A673 (cell line): ENCODE measurements at regions not wholly inside any gene's neighbourhood (a gene's known extent, or its start where the extent isn't known, plus 50 kb on each side); places are given as distances from the start of the nearest gene placed in this dataset.

Experiments
- BruUV-seq: library from RNA; stranded (reverse); fragments of 400-500 nt; replicated peaks from 2 replicates; lab custom pipeline; 2021; lab: Mats Ljungman, UMichigan
- CTCF ChIA-PET: fragments of 300-600 bp; sonication (Branson Sonifier 250); formaldehyde crosslinking; loops from one replicate; lab custom pipeline; 2022; ENCODE audit warnings: antibody characterized with exemption; lab: Charles Lee
- POLR2A ChIA-PET: fragments of 300-600 bp; sonication (Branson Sonifier 250); formaldehyde crosslinking; loops from one replicate; lab custom pipeline; 2022; ENCODE audit warnings: antibody characterized with exemption; ENCODE audit not compliant: low non-redundant PET; lab: Charles Lee
- DNase-seq: peaks from one replicate; pipeline ENCODE4 v3.0.0-alpha.2; 2015; ENCODE audit warnings: low spot score
- H3K27ac ChIP-seq: fragments of 200-600 bp; sonication (generic); 2 replicates; pipeline ENCODE4 v1.5.1; 2016; ENCODE audit warnings: mixed run types, low read depth, mild to moderate bottlenecking, mixed read lengths, antibody characterized with exemption, low read length; ENCODE audit not compliant: poor library complexity, severe bottlenecking
- H3K27me3 ChIP-seq: fragments of 200-600 bp; sonication (generic); replicated peaks from 2 replicates; pipeline ENCODE4 v1.6.1; 2017; ENCODE audit warnings: mixed run types, low read depth, mild to moderate bottlenecking, mixed read lengths, antibody characterized with exemption, low read length; ENCODE audit not compliant: insufficient read depth, poor library complexity
- H3K36me3 ChIP-seq: fragments of 200-600 bp; sonication (generic); 2 replicates; pipeline ENCODE4 v1.6.1; 2016; ENCODE audit warnings: mixed run types, mild to moderate bottlenecking, mixed read lengths, antibody characterized with exemption, low read length; ENCODE audit not compliant: insufficient read depth, poor library complexity, severe bottlenecking
- H3K4me1 ChIP-seq: fragments of 200-600 bp; sonication (generic); 2 replicates; pipeline ENCODE4 v1.6.1; 2017; ENCODE audit warnings: mixed run types, mild to moderate bottlenecking, mixed read lengths, antibody characterized with exemption, low read length; ENCODE audit not compliant: insufficient read depth, poor library complexity, severe bottlenecking
- H3K4me3 ChIP-seq: fragments of 200-600 bp; sonication (generic); 2 replicates; pipeline ENCODE4 v1.5.1; 2016; ENCODE audit warnings: low read depth, mixed run types, mild to moderate bottlenecking, mixed read lengths, low read length; ENCODE audit not compliant: poor library complexity, severe bottlenecking
- H3K9me3 ChIP-seq: fragments of 200-600 bp; sonication (generic); 2 replicates; pipeline ENCODE4 v1.6.1; 2016; ENCODE audit warnings: mixed run types, low read depth, mild to moderate bottlenecking, mixed read lengths, antibody characterized with exemption, low read length; ENCODE audit not compliant: poor library complexity, severe bottlenecking
- CTCF ChIP-seq: fragments of 300-800, 200-600 bp; sonication (generic); conservative IDR thresholded peaks from 2 replicates; pipeline ENCODE4 v1.5.1; 2017; ENCODE audit warnings: low read depth, mild to moderate bottlenecking, antibody characterized with exemption, low read length, moderate library complexity, mixed read lengths
- EZH2 ChIP-seq: fragments of 200-600 bp; sonication (generic); IDR thresholded peaks from 2 replicates; pipeline ENCODE4 v1.6.1; 2017; ENCODE audit warnings: borderline replicate concordance, low read depth, mild to moderate bottlenecking, mixed read lengths, antibody characterized with exemption, low read length; ENCODE audit not compliant: poor library complexity, severe bottlenecking
- intact Hi-C: fragments of 100-400 bp; cut with micrococcal nuclease; formaldehyde crosslinking; loops from one replicate; pipeline ENCODE4 v1.10.0; 2022; ENCODE audit not compliant: unreplicated experiment

GRCh38 chr10:3844491-3845025 lies 59.5 kb upstream of the KLF6 start:
- H3K36me3 ChIP-seq: no peaks in the 10 kb centered on the region
- CTCF ChIA-PET: no interaction called here
- intact Hi-C loops: no loop called here
- no peaks in the 10 kb centered on the region for H3K4me1 ChIP-seq
- POLR2A ChIA-PET: no interaction called here
- no peak overlapping the region for H3K4me3 ChIP-seq
- no peak for DNase-seq
- H3K27me3 ChIP-seq: no peaks in the 10 kb centered on the region
- TF ChIP-seq CTCF: no peak
- no peak for TF ChIP-seq EZH2
- no peaks in the 10 kb centered on the region for H3K9me3 ChIP-seq
- no TSS peak for BruUV-seq
- H3K27ac ChIP-seq: no peak overlapping the region

- H3K9me3 ChIP-seq: no peaks in the 10 kb centered on the region
- CTCF ChIA-PET: no interaction called here
- no peak overlapping the region for H3K4me3 ChIP-seq
- intact Hi-C loops: no loop called here
- no peaks in the 10 kb centered on the region for H3K36me3 ChIP-seq
- no peak for TF ChIP-seq EZH2
- TF ChIP-seq CTCF: no peak
- H3K4me1 ChIP-seq: no peaks in the 10 kb centered on the region
- no peak for DNase-seq
- no peaks in the 10 kb centered on the region for H3K27me3 ChIP-seq
- no TSS peak for BruUV-seq
- H3K27ac ChIP-seq: no peak overlapping the region
- POLR2A ChIA-PET: no interaction called here
These were observed 53.7 kb upstream of the KLF6 start for GRCh38 chr10:3838460-3839437.

GRCh38 chr10:3837647-3838459 lies 52.8 kb upstream of the KLF6 start:
- BruUV-seq: no TSS peak
- no peaks in the 10 kb centered on the region for H3K4me1 ChIP-seq
- DNase-seq: no peak
- H3K27me3 ChIP-seq: no peaks in the 10 kb centered on the region
- POLR2A ChIA-PET: no interaction called here
- CTCF ChIA-PET: no interaction called here
- no peak for TF ChIP-seq EZH2
- TF ChIP-seq CTCF: no peak
- H3K4me3 ChIP-seq: no peak overlapping the region
- no peaks in the 10 kb centered on the region for H3K9me3 ChIP-seq
- no peak overlapping the region for H3K27ac ChIP-seq
- H3K36me3 ChIP-seq: no peaks in the 10 kb centered on the region
- intact Hi-C loops: no loop called here
